HG03196 (cell line): ENCODE measurements at regions not wholly inside any gene's neighbourhood (a gene's known extent, or its start where the extent isn't known, plus 50 kb on each side); places are given as distances from the start of the nearest gene placed in this dataset.
"Not testable (repeated sequence)": the region's sequence is repeated elsewhere in the genome, so short reads cannot be mapped to it uniquely, and the experiment has no call there.

Source experiments
- ATAC-seq: cut with Tn5 transposase; IDR thresholded peaks from one replicate; pipeline ENCODE4 v1.9.1; 2021; ENCODE audit not compliant: unreplicated experiment

GRCh38 chr6:137707038-137707589, 159.9 kb upstream of the TNFAIP3 start:
- no peak for ATAC-seq

- ATAC-seq = peak; percentile 60
These were observed 159.3 kb upstream of the TNFAIP3 start for GRCh38 chr6:137707590-137708360.

DNA sequence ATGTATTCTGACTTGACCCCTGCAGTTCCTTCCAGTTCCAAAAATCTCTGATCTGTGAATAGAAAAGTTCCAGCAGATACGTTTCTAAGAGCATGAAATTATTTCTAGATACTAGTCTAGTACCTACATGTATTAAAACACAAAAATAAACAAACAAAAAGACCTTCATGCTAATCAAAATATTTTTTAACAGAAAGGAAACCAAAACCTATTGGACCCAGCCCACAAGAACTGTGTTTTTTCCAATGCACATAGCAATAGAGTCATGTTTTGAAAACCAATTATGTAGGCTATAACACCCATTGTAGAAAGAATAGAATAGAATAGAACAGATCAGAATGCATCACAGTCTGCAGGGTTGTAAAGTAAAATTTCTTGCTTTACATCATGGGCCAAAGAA, 158.6 kb upstream of the TNFAIP3 start:
- ATAC-seq = no peak

DNA sequence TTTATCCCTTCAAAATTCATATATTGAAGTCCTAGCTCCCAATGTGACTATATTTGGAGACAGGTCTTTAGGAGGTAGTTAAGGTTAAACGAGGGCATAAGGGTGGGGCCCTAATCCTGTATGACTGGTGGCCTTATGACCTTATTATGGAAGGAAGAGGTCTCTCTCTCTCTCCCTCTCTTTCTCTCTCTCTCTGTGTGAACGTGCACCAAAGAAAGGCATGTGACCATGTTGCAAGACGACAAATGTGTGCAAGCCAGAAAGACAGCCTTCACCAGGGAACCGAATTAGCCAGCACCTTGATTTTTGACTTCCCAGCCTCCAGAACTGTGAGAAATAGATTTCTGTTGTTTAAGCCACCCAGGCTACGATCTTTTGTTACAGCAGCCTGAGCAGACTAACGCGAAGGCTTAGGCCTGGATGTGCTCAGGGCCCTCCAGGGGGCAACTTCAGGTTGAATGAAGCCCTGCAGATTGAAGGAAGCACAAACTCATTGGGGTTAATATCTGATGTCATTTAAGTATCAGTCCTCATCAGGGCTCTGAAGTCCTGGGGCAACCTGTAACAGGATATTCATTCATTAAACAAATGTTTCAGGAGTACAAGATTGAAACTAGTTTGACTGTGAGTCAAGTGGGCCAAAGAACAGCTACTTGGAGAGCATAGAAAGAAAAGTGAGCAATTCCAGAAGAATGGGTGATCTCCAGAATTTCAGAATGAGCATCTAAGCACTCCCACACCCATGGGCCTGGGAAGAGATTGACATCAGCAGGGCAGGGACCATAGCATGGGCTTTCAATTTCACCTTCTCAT, 157.4 kb upstream of the TNFAIP3 start:
- no peak for ATAC-seq

GRCh38 chr6:137711972-137712371, 155.1 kb upstream of the TNFAIP3 start:
- no peak for ATAC-seq

DNA sequence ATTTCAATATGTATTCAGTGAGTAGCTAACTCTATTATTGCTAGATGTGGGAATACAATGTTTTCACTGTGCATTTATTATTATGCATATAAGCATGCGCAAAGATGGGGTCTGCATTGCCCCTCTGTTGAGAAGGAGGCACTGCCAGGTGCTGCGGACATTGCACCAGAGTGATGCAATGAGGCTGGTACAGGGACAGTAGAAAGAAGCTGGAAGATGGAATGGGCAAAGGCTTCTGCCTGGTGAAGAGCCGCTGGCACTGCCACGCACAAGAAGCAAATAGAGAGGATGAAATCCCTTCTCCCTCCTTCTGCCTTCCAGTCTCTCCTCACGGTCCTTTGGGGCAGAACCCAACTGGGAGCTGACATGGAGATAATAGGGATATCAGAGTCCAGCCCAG, 154.5 kb upstream of the TNFAIP3 start:
- ATAC-seq = no peak

DNA sequence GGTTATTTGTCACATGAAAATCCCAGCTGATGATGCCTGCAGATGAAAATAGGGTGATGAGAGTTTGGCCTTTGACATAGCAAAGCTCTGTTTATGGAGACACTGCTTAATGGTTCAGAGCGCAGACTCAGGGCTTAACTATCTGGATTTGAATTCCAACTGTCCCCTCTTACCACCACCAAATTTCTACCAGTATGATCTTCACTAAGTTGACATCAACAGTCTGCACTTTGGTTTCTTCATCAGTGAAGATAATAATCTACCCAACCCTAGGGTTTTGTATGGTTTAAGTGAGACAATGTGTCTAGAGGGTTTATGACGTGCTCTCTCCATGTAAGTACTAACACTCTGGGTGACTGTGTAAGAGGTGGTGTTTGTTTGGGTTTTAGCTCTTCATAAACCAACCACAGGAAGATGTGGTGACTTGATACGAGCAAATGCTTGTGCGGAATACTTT, 151.4 kb upstream of the TNFAIP3 start:
- no peak for ATAC-seq

DNA sequence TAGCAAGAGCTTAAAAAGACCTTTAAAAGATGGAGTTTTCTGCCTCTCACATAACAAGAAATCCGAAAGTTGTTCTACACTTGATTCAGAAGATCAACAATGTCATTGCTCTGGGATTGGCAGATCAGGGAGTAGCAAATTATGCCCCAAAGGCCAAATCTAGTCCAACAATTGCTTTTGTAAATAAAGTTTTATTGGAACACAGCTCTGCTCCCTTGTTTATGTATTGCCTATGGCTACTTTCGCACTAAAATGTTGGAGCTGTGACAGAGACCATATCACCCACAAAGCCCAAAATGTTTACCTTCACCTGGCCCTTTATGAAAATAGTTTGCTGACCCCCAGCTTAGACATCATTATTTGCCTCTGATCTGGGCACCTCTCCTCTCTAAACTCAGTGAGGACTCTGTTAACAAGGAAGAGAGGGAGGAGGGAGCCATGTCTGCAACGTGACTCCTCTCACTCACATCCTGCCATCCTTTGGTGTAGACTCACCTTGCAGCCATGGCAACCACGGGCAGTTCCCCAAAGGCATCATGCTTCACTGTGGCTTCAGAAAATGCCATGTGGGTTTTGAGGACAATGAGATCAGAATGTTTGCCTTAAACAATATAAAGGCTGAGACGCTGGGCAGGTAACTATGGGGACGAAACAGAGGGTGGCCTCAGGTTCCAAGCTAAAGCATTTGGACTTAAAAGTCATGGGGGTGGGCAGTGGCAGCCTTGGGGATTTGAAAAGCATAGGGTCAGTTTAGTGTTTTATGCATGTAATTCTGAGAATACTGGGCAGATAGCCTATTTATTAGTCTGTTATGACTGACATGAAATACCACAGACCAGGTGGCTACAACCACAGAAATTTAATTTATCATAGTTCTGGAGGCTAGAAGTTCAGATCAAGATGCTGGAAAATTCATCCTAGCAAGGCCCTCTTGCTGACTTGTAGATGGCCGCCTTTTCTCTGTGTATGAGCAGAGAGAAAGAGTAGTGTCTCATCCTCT, 149.7 kb upstream of the TNFAIP3 start:
- ATAC-seq = no peak

DNA sequence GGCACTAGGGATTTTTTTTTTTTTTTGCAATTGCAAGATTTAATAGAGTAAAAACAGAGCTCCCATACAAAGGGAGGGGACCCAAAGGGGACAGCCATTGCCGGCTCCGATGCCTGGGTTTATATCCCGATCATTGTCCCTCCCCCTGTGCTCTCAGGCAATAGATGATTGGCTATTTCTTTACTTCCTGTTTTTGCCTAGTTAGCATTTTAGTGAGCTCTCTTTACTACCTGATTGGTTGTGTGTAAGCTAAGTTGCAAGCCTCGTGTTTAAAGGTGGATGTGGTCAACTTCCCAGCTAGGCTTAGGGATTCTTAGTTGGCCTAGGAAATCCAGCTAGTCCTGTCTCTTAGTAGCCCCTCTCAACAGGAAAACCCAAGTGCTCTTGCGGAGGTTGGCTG, 148.2 kb upstream of the TNFAIP3 start:
- ATAC-seq = not testable (repeated sequence)

DNA sequence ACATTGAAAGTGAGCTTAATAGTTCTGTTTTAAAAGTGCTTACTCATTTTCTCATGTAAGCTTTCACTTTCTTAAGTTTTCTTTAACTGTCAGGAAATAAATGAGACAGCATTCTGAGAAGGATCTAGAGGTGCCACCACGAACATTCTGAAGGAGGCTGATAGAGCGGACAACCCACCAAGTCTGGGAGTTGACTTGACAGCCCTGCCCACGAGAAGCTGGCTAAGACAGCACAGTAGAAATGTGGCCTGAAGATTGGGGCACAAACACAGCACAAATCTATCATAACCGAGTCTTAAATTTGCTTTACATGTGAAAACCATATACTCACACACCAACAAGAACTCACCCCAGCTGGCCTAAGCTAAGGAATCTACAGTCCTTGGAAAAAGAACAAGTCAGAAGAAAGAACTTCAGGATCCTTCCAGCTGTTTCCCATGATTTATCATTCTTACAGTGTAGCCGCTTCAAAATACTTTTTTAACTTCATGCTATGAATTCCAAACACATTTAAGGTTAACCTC, 144.2 kb upstream of the TNFAIP3 start:
- ATAC-seq = no peak

DNA sequence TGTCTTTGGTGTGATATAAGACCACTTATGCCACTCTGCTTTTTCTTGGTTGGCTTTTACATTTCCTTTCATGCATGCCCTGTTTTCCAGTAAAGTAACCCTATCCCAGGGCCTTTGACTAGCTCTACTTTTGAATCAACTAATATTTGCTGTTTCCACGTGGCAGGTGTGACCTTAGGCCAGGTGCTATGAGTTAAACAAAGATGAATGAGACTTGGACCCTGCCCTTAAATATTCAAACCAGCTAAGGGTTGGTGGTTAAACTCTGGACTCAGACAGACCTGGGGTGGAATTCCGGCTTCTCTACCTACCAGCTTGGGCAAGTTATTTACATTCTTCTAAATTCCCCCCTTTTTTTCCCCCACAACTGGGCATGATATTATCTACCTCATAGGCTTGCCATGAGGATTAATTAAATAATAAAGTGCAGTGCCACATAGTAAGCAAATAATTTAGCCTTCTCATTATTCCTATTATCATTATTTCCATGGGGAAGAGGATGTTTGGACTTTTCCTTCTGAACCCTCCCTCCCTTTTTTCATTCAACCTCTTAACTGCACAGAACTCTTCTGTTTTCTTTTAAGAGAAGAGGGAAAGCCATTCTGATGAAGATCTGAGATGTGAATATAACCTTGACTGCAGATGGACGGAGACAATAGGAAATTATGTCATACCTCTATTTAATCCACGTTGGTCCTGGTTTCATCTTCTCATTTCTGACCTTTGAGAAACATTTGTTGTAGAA, 143.6 kb upstream of the TNFAIP3 start:
- ATAC-seq = no peak

- ATAC-seq = no peak
These were observed 143.0 kb upstream of the TNFAIP3 start for GRCh38 chr6:137724018-137724403.

DNA sequence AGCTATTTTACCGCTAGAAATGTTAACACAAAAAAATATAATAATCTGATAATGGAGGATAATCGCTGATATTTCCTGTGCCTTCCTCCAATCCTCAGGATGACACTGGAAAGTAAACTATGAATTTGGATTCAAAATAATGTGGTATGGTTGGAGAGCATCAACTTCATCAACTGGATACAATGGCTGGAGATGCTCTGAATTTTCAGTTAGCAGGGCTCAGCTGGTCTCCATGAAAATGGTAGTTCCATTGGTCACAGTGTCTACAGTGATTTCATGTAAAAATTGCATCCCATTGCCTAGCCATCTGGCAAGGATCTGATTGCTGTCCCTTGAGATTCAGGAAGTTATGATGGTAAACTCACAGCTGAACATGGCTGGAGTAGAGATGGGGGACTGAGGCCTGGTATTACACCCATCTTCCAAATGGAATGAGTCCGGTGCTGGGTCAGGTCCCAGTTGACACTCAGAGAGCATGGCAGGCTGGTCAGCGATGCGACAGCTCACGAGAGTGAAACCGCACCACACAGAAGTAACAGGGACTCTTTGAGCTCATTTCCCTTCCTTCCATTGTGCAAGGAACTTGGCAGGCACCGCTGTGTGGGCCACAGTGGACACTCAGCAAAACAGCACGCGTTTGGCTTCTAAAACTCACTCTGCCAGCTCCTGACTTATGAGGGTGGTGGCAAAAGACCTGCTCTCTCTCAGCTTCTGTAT, 142.4 kb upstream of the TNFAIP3 start:
- no peak for ATAC-seq

- no peak for ATAC-seq
These were observed 141.1 kb upstream of the TNFAIP3 start for GRCh38 chr6:137725949-137726348.

GRCh38 chr6:137726582-137726981, 140.5 kb upstream of the TNFAIP3 start:
- no peak for ATAC-seq

DNA sequence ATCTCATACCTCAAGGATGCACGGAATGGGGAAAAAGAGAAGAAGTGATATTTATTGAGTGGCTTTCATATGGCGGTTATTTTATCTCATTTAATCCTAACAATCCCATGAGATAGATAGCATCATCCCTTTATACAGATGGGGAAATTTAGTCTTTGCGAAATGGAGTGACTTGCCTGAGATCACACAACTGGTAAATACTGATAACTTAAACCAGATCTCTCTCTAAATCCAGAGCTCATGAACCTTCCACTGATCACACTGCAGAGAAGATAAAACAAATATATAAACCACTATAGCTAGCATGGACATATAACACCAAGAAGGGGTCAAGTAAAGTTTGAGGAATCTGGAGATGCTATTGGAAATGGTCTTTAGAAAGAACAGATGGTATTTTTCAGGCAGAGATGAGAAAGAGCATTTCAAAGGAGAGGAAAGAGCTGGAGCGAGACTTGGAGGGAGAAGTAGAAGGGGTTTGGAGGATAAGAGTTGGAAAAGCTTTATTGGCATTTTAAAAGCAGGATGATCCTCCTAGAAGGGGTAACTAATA, 139.8 kb upstream of the TNFAIP3 start:
- ATAC-seq = no peak

- ATAC-seq = no peak
These were observed 138.4 kb upstream of the TNFAIP3 start for GRCh38 chr6:137728386-137729349.
